ENCODE measurements at regions not wholly inside any gene's neighbourhood (a gene's known extent, or its start where the extent isn't known, plus 50 kb on each side); places are given as distances from the start of the nearest gene placed in this dataset.

- intact Hi-C loops (cut with micrococcal nuclease) = loop anchor here (1.0 kb wide), 1 partner anchor 86 kb away; no protein-coding TSS in a partner anchor
- H3K4me3 Mint-ChIP-seq = no peak overlapping the region
- no peaks in the 10 kb centered on the region for H3K4me1 Mint-ChIP-seq
- DNase-seq = no peak
- H3K9me3 Mint-ChIP-seq = no peaks in the 10 kb centered on the region
- ATAC-seq (ENCODE audit: low read depth) = no peak
- ChIA-PET CTCF (interaction anchor here (0.6 to 3.1 kb wide), 10 partner anchors 75 to 1274 kb away, joined by 3 to 38 read pairs (median 4); partner anchors contain the start of gene DDX10), POLR2A (no interaction called here)
- H3K27me3 Mint-ChIP-seq = peaks cover 10% of the 10 kb centered on the region
- no peak overlapping the region for H3K27ac Mint-ChIP-seq
- no peak for TF ChIP-seq CTCF (IDR thresholded peaks at IDR 0.05)
- H3K36me3 Mint-ChIP-seq (ENCODE audit: low read depth) = no peaks in the 10 kb centered on the region
These were observed 153.9 kb upstream of the ZC3H12C start for GRCh38 chr11:109939166-109939810.

- CTCF ChIA-PET = interaction anchor here (0.7 to 3.1 kb wide), 3 partner anchors 86 to 1243 kb away, joined by 4 to 38 read pairs (median 13); no protein-coding TSS in a partner anchor
- POLR2A ChIA-PET = interaction anchor here (0.7 kb wide), 1 partner anchor 1147 kb away, joined by 3 read pairs; no protein-coding TSS in a partner anchor
- TF ChIP-seq CTCF (IDR thresholded peaks at IDR 0.05) = no peak
- Mint-ChIP-seq H3K27me3 (peaks cover 13% of the 10 kb centered on the region), H3K4me3 (no peak overlapping the region), H3K27ac (no peak overlapping the region), H3K36me3 (ENCODE audit: low read depth) (no peaks in the 10 kb centered on the region), H3K9me3 (no peaks in the 10 kb centered on the region), H3K4me1 (peaks cover 4% of the 10 kb centered on the region)
- intact Hi-C loops (cut with micrococcal nuclease) = no loop called here
- no peak for ATAC-seq (ENCODE audit: low read depth)
- no peak for DNase-seq
These were observed 152.4 kb upstream of the ZC3H12C start for GRCh38 chr11:109940816-109941215.

- peak overlapping the region; percentile 68 for H3K4me3 Mint-ChIP-seq
- H3K9me3 Mint-ChIP-seq = no peaks in the 10 kb centered on the region
- intact Hi-C loops (cut with micrococcal nuclease) = loop anchor here (1.0 to 5.0 kb wide), 7 partner anchors 37 to 488 kb away; partner anchors contain the start of gene ZC3H12C
- DNase-seq = no peak
- TF ChIP-seq CTCF (IDR thresholded peaks at IDR 0.05) = no peak
- H3K27me3 Mint-ChIP-seq = peaks cover 14% of the 10 kb centered on the region
- no peaks in the 10 kb centered on the region for H3K36me3 Mint-ChIP-seq (ENCODE audit: low read depth)
- POLR2A ChIA-PET = no interaction called here
- CTCF ChIA-PET = interaction anchor here (1.0 to 2.2 kb wide), 3 partner anchors 147 to 256 kb away, joined by 3 to 8 read pairs (median 7); partner anchors contain the start of gene ZC3H12C
- H3K4me1 Mint-ChIP-seq = peaks cover 13% of the 10 kb centered on the region
- H3K27ac Mint-ChIP-seq = no peak overlapping the region
- ATAC-seq (ENCODE audit: low read depth) = peak; percentile 65
These were observed 147.4 kb upstream of the ZC3H12C start for GRCh38 chr11:109945626-109946321.

GRCh38 chr11:109946322-109946846 is 146.8 kb upstream of the ZC3H12C start:
- POLR2A ChIA-PET = no interaction called here
- intact Hi-C loops (cut with micrococcal nuclease) = loop anchor here (1.0 to 5.0 kb wide), 7 partner anchors 36 to 487 kb away; partner anchors contain the start of gene ZC3H12C

More at GRCh38 chr11:109946322-109946846, 146.8 kb upstream of the ZC3H12C start:
- CTCF ChIA-PET = interaction anchor here (0.6 to 2.2 kb wide), 7 partner anchors 91 to 1164 kb away, joined by 3 to 8 read pairs (median 3); partner anchors contain the start of gene ZC3H12C
- no peaks in the 10 kb centered on the region for H3K9me3 Mint-ChIP-seq
- H3K36me3 Mint-ChIP-seq (ENCODE audit: low read depth) = no peaks in the 10 kb centered on the region
- ATAC-seq (ENCODE audit: low read depth) (peak; percentile 92), DNase-seq (peak; percentile 32)
- H3K27ac Mint-ChIP-seq = no peak overlapping the region
- peaks cover 14% of the 10 kb centered on the region for H3K27me3 Mint-ChIP-seq
- peak overlapping the region; percentile 68 for H3K4me3 Mint-ChIP-seq
- TF ChIP-seq CTCF (IDR thresholded peaks at IDR 0.05) = no peak
- peaks cover 13% of the 10 kb centered on the region for H3K4me1 Mint-ChIP-seq
